ENCODE measurements at regions not wholly inside any gene's neighbourhood (a gene's known extent, or its start where the extent isn't known, plus 50 kb on each side); places are given as distances from the start of the nearest gene placed in this dataset.

DNA sequence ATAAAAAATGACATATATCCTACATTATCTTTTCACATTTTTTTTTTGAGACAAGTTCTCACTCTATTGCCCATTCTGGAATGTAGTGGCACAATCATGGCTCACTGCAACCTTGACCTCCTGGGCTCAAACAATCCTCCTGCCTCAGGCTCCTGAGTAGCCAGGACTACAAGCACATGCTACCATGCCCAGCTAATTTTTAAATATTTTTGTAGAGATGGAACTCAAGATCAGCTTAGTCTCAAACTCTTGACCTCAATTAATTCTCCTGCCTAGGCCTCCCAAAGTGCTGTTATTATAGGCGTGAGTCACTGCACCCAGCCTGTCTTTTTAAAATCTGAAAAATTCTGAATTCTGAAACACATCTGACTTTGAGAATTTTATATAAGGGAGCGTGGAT is 241.9 kb upstream of the DCN start:
- Histone ChIP-seq H3K27me3 (ENCODE audit: control insufficient read depth, insufficient read depth, low read length) (no peaks in the 10 kb centered on the region), H3K36me3 (ENCODE audit: control insufficient read depth, insufficient read depth, low read length) (no peaks in the 10 kb centered on the region), H3K4me3 (ENCODE audit: low read depth, low read length) (no peak overlapping the region)
- DNase-seq (ENCODE audit: low read depth) = no peak
- TF ChIP-seq, protein P1, sequence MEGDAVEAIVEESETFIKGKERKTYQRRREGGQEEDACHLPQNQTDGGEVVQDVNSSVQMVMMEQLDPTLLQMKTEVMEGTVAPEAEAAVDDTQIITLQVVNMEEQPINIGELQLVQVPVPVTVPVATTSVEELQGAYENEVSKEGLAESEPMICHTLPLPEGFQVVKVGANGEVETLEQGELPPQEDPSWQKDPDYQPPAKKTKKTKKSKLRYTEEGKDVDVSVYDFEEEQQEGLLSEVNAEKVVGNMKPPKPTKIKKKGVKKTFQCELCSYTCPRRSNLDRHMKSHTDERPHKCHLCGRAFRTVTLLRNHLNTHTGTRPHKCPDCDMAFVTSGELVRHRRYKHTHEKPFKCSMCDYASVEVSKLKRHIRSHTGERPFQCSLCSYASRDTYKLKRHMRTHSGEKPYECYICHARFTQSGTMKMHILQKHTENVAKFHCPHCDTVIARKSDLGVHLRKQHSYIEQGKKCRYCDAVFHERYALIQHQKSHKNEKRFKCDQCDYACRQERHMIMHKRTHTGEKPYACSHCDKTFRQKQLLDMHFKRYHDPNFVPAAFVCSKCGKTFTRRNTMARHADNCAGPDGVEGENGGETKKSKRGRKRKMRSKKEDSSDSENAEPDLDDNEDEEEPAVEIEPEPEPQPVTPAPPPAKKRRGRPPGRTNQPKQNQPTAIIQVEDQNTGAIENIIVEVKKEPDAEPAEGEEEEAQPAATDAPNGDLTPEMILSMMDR (IDR thresholded peaks at IDR 0.05; ENCODE audit: insufficient read depth, low read length, severe bottlenecking) = no peak
- FAIRE-seq = no peak

- no peak for FAIRE-seq
- no peak overlapping the region for H3K4me3 ChIP-seq (ENCODE audit: low read depth, low read length)
- H3K36me3 ChIP-seq (ENCODE audit: control insufficient read depth, insufficient read depth, low read length) = no peaks in the 10 kb centered on the region
- H3K27me3 ChIP-seq (ENCODE audit: control insufficient read depth, insufficient read depth, low read length) = no peaks in the 10 kb centered on the region
- DNase-seq (ENCODE audit: low read depth) = no peak
- TF ChIP-seq, protein P1 (IDR thresholded peaks at IDR 0.05; ENCODE audit: insufficient read depth, low read length, severe bottlenecking) = no peak
Observed at GRCh38 chr12:91423693-91424050, 241.1 kb upstream of the DCN start.

DNA sequence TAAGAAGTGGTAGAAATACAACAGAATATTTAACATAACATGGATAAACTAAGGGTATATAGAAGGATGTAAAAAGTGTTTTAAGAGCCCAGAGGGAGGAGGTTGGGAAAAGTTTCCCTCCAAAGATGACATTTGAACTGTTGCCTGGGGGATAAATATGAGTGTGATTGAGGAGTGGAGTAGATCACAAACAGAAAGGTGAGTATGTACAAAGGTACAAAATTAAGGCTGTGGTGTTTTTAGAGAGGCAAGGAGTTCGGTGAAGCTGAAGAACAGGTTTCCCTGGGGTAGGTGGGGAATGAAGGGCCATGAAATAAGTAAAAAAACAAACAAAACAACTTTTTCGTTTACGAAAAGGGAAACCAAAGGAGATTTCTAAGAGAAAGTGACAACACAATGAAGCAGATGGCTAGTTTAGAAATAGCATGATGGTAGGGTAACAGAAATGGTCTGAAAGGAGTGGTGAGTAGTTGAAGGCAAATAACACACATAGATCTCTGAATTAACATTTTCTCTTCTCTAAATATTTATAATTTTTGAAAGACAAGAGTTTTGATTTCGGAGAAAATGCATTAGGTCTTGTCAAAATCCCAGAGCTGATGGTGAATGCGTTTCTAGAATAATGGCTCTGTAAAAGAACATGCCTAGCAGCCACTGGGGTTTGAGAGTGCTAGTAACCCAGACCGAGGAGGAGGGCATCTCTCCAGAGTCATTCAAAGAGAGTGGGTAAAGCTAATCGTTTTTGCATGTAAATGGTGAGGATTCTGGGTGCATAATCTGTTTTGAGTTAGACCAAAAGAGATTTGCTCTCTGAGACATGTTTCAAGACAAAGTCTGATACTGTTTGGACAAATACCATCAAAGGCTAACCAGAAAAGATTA is 240.4 kb upstream of the DCN start:
- DNase-seq (ENCODE audit: low read depth) = no peak
- FAIRE-seq = no peak
- TF ChIP-seq, protein P1 (IDR thresholded peaks at IDR 0.05; ENCODE audit: insufficient read depth, low read length, severe bottlenecking) = no peak

GRCh38 chr12:91422127-91422526 is 239.5 kb upstream of the DCN start:
- TF ChIP-seq, protein P1 (IDR thresholded peaks at IDR 0.05; ENCODE audit: insufficient read depth, low read length, severe bottlenecking) = no peak
- no peak overlapping the region for H3K4me3 ChIP-seq (ENCODE audit: low read depth, low read length)
- DNase-seq (ENCODE audit: low read depth) (no peak), FAIRE-seq (no peak)
- H3K36me3 ChIP-seq (ENCODE audit: control insufficient read depth, insufficient read depth, low read length) = no peaks in the 10 kb centered on the region
- H3K27me3 ChIP-seq (ENCODE audit: control insufficient read depth, insufficient read depth, low read length) = no peaks in the 10 kb centered on the region

More for the DNA sequence above, 240.4 kb upstream of the DCN start:
- Histone ChIP-seq H3K4me3 (ENCODE audit: low read depth, low read length) (no peak overlapping the region), H3K36me3 (ENCODE audit: control insufficient read depth, insufficient read depth, low read length) (no peaks in the 10 kb centered on the region), H3K27me3 (ENCODE audit: control insufficient read depth, insufficient read depth, low read length) (no peaks in the 10 kb centered on the region)

GRCh38 chr12:91419809-91420208 is 237.2 kb upstream of the DCN start:
- H3K4me3 ChIP-seq (ENCODE audit: low read depth, low read length) = no peak overlapping the region
- no peak for DNase-seq (ENCODE audit: low read depth)
- FAIRE-seq = no peak
- H3K27me3 ChIP-seq (ENCODE audit: control insufficient read depth, insufficient read depth, low read length) = no peaks in the 10 kb centered on the region
- TF ChIP-seq, protein P1 (IDR thresholded peaks at IDR 0.05; ENCODE audit: insufficient read depth, low read length, severe bottlenecking) = no peak
- H3K36me3 ChIP-seq (ENCODE audit: control insufficient read depth, insufficient read depth, low read length) = no peaks in the 10 kb centered on the region

Measured in bronchial epithelial cell (primary cell).